HepG2 (cell line): ENCODE measurements at regions not wholly inside any gene's neighbourhood (a gene's known extent, or its start where the extent isn't known, plus 50 kb on each side); places are given as distances from the start of the nearest gene placed in this dataset.

Experiments used
- ATAC-seq: fragments of 200-7000 bp; cut with Tn5 transposase; 3 replicates; pipeline ENCODE4 v1.9.1; 2020; ENCODE audit warnings: mild to moderate bottlenecking, moderate library complexity
- BruUV-seq: library from RNA; stranded (reverse); fragments of 400-500 nt; replicated peaks from 2 replicates; lab custom pipeline; 2021; lab: Mats Ljungman, UMichigan
- CTCF ChIA-PET: fragments of 300-600 bp; formaldehyde crosslinking; extraction: SDS; loops from one replicate; lab custom pipeline; 2021; ENCODE audit warnings: low total read pairs, inconsistent platforms, low intra/inter-chr PET ratio; lab: Yijun Ruan, JAX
- POLR2A ChIA-PET: fragments of 350-600 bp; sonication (Branson Sonifier 250); formaldehyde crosslinking; loops from one replicate; lab custom pipeline; 2020; ENCODE audit warnings: antibody characterized with exemption, inconsistent platforms; lab: Yijun Ruan, JAX
- DNase-seq: peaks from one replicate; pipeline ENCODE4 v3.0.0-alpha.2; 2015; ENCODE audit warnings: low spot score
- FAIRE-seq: peaks from 3 replicates; lab custom pipeline; 2011; peaks lifted over from hg19 to GRCh38; lab: Jason Lieb, UNC
- H2AFZ ChIP-seq: one replicate; pipeline ENCODE4 v1.6.1; 2011; ENCODE audit warnings: low read length, inconsistent platforms
- H3K27ac ChIP-seq: fragments of 300-600 bp; 3 replicates; pipeline ENCODE4 v1.8.0; 2011; ENCODE audit warnings: mixed run types, mild to moderate bottlenecking, mixed read lengths, low read length, inconsistent platforms; ENCODE audit not compliant: insufficient read depth; ENCODE audit errors: extremely low read length
- H3K27me3 ChIP-seq, 2 experiments: fragments of 200-600 bp in 1 of 2; 2 replicates in 1 of 2; 3 replicates in 1 of 2; pipeline versions ENCODE4 v1.6.0 to v1.8.0; 2011; ENCODE audit warnings: low read length in 2 of 2, mild to moderate bottlenecking in 2 of 2, moderate library complexity in 2 of 2, inconsistent platforms in 1 of 2; ENCODE audit not compliant: insufficient read depth in 2 of 2, control insufficient read depth in 1 of 2
- H3K36me3 ChIP-seq, 2 experiments: fragments of 200-600 bp in 1 of 2; replicated peaks in 1 of 2; 2 replicates in 1 of 2; 3 replicates in 1 of 2; pipeline versions ENCODE4 v1.5.1 to v1.8.0; 2011; ENCODE audit warnings: low read length in 2 of 2, inconsistent platforms in 1 of 2; ENCODE audit not compliant: insufficient read depth in 2 of 2, control insufficient read depth in 1 of 2
- H3K4me1 ChIP-seq: 2 replicates; pipeline ENCODE4 v1.5.1; 2012; ENCODE audit warnings: low read length, inconsistent platforms; ENCODE audit not compliant: insufficient read depth
- H3K4me2 ChIP-seq: 2 replicates; pipeline ENCODE4 v1.6.0; 2011; ENCODE audit warnings: low read depth, low read length, inconsistent platforms
- H3K4me3 ChIP-seq, 3 experiments: fragments of 200-600 bp in 1 of 3; sonication (generic), shearing (Covaris generic) in 1 of 3; replicated peaks in 1 of 3; 2 replicates each; pipeline ENCODE4 v1.5.1; 2011 to 2016; ENCODE audit warnings: low read length in 3 of 3, inconsistent platforms in 2 of 3, low read depth in 2 of 3, mild to moderate bottlenecking in 2 of 3, control low read depth in 1 of 3, mixed read lengths in 1 of 3; ENCODE audit not compliant: insufficient read depth in 1 of 3
- H3K79me2 ChIP-seq: one replicate; pipeline ENCODE4 v1.6.1; 2011; ENCODE audit warnings: low read length, inconsistent platforms; ENCODE audit not compliant: insufficient read depth
- H3K9ac ChIP-seq: 2 replicates; pipeline ENCODE4 v1.6.0; 2011; ENCODE audit warnings: mild to moderate bottlenecking, low read depth, low read length, inconsistent platforms; ENCODE audit not compliant: insufficient read depth
- H3K9me3 ChIP-seq: 2 replicates; pipeline ENCODE4 v1.5.1; 2012; ENCODE audit warnings: mild to moderate bottlenecking, low read length
- H4K20me1 ChIP-seq: 2 replicates; pipeline ENCODE4 v1.6.0; 2011; ENCODE audit warnings: inconsistent platforms, mild to moderate bottlenecking, low read length, moderate library complexity; ENCODE audit not compliant: insufficient read depth
- ARNT ChIP-seq: fragments of 450-650 bp; IDR thresholded peaks from 2 replicates; pipeline ENCODE4 v1.6.1; 2017
- HNF4G ChIP-seq, 2 experiments: sonication (generic) in 1 of 2; formaldehyde crosslinking in 1 of 2; IDR thresholded peaks; 2 replicates each; pipeline versions ENCODE4 v1.4.0 to v1.6.1; 2011 to 2020; ENCODE audit warnings: borderline replicate concordance in 2 of 2, low read depth in 2 of 2, mild to moderate bottlenecking in 2 of 2, low read length in 1 of 2, missing genetic modification reagents in 1 of 2, moderate library complexity in 1 of 2
- KDM1A ChIP-seq: IDR thresholded peaks from 2 replicates; pipeline ENCODE4 v1.6.1; 2016; ENCODE audit warnings: missing compliant biosample characterization
- KLF12 ChIP-seq: sonication (generic); formaldehyde crosslinking; IDR thresholded peaks from 2 replicates; pipeline ENCODE4 v1.4.0; 2020; ENCODE audit warnings: missing genetic modification reagents, borderline replicate concordance
- NR1H2 ChIP-seq: sonication (generic); formaldehyde crosslinking; IDR thresholded peaks from 2 replicates; pipeline ENCODE4 v1.8.1; 2022; ENCODE audit warnings: low read depth, missing genetic modification reagents, borderline replicate concordance
- NR3C1 ChIP-seq: sonication (generic); formaldehyde crosslinking; IDR thresholded peaks from 2 replicates; pipeline ENCODE4 v1.4.0; 2020; ENCODE audit warnings: missing genetic modification reagents
- PHF8 ChIP-seq: sonication (generic); formaldehyde crosslinking; IDR thresholded peaks from 2 replicates; pipeline ENCODE4 v1.5.0; 2020; ENCODE audit warnings: missing genetic modification reagents
- SRSF4 ChIP-seq: fragments of 200-400 bp; formaldehyde crosslinking; IDR thresholded peaks from one replicate; pipeline ENCODE4 v1.6.1; 2018; ENCODE audit warnings: mild to moderate bottlenecking, low read depth, low read length, moderate library complexity; ENCODE audit not compliant: poor library complexity, severe bottlenecking
- TFDP1 ChIP-seq: IDR thresholded peaks from 2 replicates; pipeline ENCODE4 v1.6.1; 2016; ENCODE audit warnings: missing compliant biosample characterization, missing genetic modification reagents, borderline replicate concordance
- ZNF160 ChIP-seq: sonication (generic); formaldehyde crosslinking; IDR thresholded peaks from 2 replicates; pipeline ENCODE4 v1.8.0; 2022; ENCODE audit warnings: mild to moderate bottlenecking, inconsistent platforms, missing genetic modification reagents
- ZNF597 ChIP-seq: sonication (generic); formaldehyde crosslinking; IDR thresholded peaks from 2 replicates; pipeline ENCODE4 v1.5.0; 2020; ENCODE audit warnings: missing genetic modification reagents
- WGBS: methylation state at CpG from one replicate; pipeline ENCODE4 v1.1.6; 2017; ENCODE audit warnings: low lambda C conversion rate; 5-methylcytosine and 5-hydroxymethylcytosine counted together
- in situ Hi-C: cut with HindIII; loops from 2 replicates; pipeline ENCODE4 v1.10.0; 2017; ENCODE audit warnings: low pct_unique_long_range_greater_than_20kb; ENCODE audit not compliant: extremely low pct_ligation_motif_present
- intact Hi-C: fragments of 100-400 bp; cut with micrococcal nuclease; formaldehyde crosslinking; loops from one replicate; pipeline ENCODE4 v1.10.0; 2022; ENCODE audit not compliant: unreplicated experiment

GRCh38 chr3:159191447-159191846 is 389.6 kb downstream of the MFSD1 start:
- in situ Hi-C loops (no loop called here), intact Hi-C loops (no loop called here)
- no peak overlapping the region for H3K27ac ChIP-seq
- no peaks in the 10 kb centered on the region for H3K79me2 ChIP-seq
- ATAC-seq: no peak
- TF ChIP-seq KLF12 (no peak), ZNF160 (CRISPR knock-in tag) (no peak), SRSF4 (no peak), ARNT (no peak), ZNF597 (no peak), NR1H2 (no peak), NR3C1 (CRISPR knock-in tag) (no peak), TFDP1 (CRISPR knock-in tag) (no peak), PHF8 (CRISPR knock-in tag) (no peak), HNF4G (IDR thresholded peaks at IDR 0.05; ENCODE audit: borderline replicate concordance, low read depth, low read length) (no peak), HNF4G (CRISPR knock-in tag; IDR thresholded peaks at IDR 0.05; ENCODE audit: borderline replicate concordance, low read depth) (no peak), KDM1A (CRISPR knock-in tag) (no peak)
- TF ChIP-seq, all 625 proteins: peak for 0
- POLR2A ChIA-PET: no interaction called here
- BruUV-seq: no TSS peak
- FAIRE-seq (no peak), DNase-seq (no peak)
- Histone ChIP-seq H2AFZ (no peak overlapping the region), H3K27me3 (no peaks in the 10 kb centered on the region), H3K9me3 (no peaks in the 10 kb centered on the region), H3K36me3 (no peaks in the 10 kb centered on the region), H3K4me1 (no peaks in the 10 kb centered on the region), H4K20me1 (no peaks in the 10 kb centered on the region), H3K9ac (no peak overlapping the region), H3K4me2 (no peak overlapping the region), H3K4me3 (no peak overlapping the region)
- WGBS: 0% methylated on average over 4 of the region's 4 CpGs
- CTCF ChIA-PET: no interaction called here
